Ovary (tissue), 7 donors: ENCODE measurements at regions not wholly inside any gene's neighbourhood (a gene's known extent, or its start where the extent isn't known, plus 50 kb on each side); places are given as distances from the start of the nearest gene placed in this dataset.
A peak's percentile ranks its signal among the peaks of the same experiment; 100 is the strongest.

Source experiments
- DNase-seq, 5 donors: peaks; one replicate each; pipeline ENCODE4 v3.0.0-alpha.2; 2019 to 2020
- H3K27ac ChIP-seq, 2 donors: fragments of 200-600 bp; one replicate each; pipeline versions ENCODE4 v1.5.1 to v1.8.0; 2019 to 2022
- H3K27me3 ChIP-seq: fragments of 200-600 bp; one replicate; pipeline ENCODE4 v1.8.0; 2022
- H3K36me3 ChIP-seq: fragments of 200-600 bp; sonication (generic); one replicate; pipeline ENCODE4 v1.5.1; 2019
- H3K4me1 ChIP-seq: one replicate; pipeline ENCODE4 v1.8.1; 2013; ENCODE audit warnings: mild to moderate bottlenecking, moderate library complexity; ENCODE audit not compliant: insufficient read depth
- H3K4me3 ChIP-seq: fragments of 200-600 bp; sonication (generic); one replicate; pipeline ENCODE4 v1.5.1; 2017
- H3K9me3 ChIP-seq, 2 donors: fragments of 200-600 bp in 1 of 2; sonication (generic) in 1 of 2; one replicate each; pipeline versions ENCODE4 v1.5.1 to v1.8.1; 2013 to 2019; ENCODE audit warnings: mild to moderate bottlenecking in 1 of 2, moderate library complexity in 1 of 2
- CTCF ChIP-seq, 3 donors: fragments of 450-650 bp in 2 of 3; fragments of 200-600 bp in 1 of 3; IDR thresholded peaks; one replicate each; pipeline versions ENCODE4 v1.5.1 to v1.8.0; 2016 to 2022; ENCODE audit warnings: antibody characterized with exemption in 3 of 3, mild to moderate bottlenecking in 1 of 3
- EP300 ChIP-seq: sonication (generic); formaldehyde crosslinking; IDR thresholded peaks from one replicate; pipeline ENCODE4 v1.6.1; 2017; ENCODE audit warnings: antibody characterized with exemption
- POLR2A ChIP-seq: fragments of 450-650 bp; IDR thresholded peaks from one replicate; pipeline ENCODE4 v1.6.1; 2017; ENCODE audit warnings: antibody characterized with exemption, mild to moderate bottlenecking, moderate library complexity
- WGBS, 3 donors: extraction: QIAGEN DNeasy Blood & Tissue Kit in 1 of 3; methylation state at CpG; one replicate each; pipeline versions ENCODE4 v1.1.5 to v1.1.7; 2013 to 2017; 5-methylcytosine and 5-hydroxymethylcytosine counted together
- intact Hi-C, 4 donors: fragments of 100-400 bp; cut with DNase I; formaldehyde crosslinking; loops; one replicate each; pipeline versions ENCODE4 v1.11.0 to v1.15.1; 2022 to 2023
- donor health status: DM: no; HTN: no; CAD: no; lungs with moderate emphysema.
- donor health status: DM: no; HTN: no; CAD: no.
- donor health status: Bipolar disorder and iron deficiency.
- donor health status: DM: no; HTN: no; CAD: no.
- donor health status: DM: yes; HTN: yes; CAD: no.

DNA sequence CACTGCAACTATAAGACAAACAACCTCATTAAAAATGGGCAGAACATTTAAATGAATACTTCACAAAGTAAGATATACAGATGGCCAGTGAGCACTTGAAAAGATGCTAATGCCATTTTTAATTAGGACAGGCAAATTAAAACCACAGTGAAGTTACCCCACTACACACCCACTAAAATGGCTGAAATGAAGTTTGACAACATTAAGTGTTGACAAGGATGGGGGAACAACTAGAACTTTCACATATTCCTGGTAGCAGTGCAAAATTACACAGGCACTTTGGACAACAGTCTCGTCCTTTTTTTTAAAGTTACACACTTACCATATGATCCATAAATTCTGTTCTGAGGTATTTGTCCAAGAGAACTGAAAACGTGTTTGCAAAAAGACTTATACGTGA is 278.9 kb upstream of the DIO3 start:
- TF ChIP-seq EP300 (no peak), CTCF (IDR thresholded peaks at IDR 0.05) (no peak), POLR2A (no peak)
- Histone ChIP-seq H3K27ac (no peak overlapping the region), H3K4me1 (peaks cover 3% of the 10 kb centered on the region), H3K9me3 (no peaks in the 10 kb centered on the region), H3K36me3 (no peaks in the 10 kb centered on the region), H3K4me3 (no peak overlapping the region), H3K27me3 (no peaks in the 10 kb centered on the region)
- 77 to 88% (median 88%) methylated on average over 3 of the region's 3 CpGs for WGBS, 3 donors
- intact Hi-C loops: no loop called here
- no peak for DNase-seq

DNA sequence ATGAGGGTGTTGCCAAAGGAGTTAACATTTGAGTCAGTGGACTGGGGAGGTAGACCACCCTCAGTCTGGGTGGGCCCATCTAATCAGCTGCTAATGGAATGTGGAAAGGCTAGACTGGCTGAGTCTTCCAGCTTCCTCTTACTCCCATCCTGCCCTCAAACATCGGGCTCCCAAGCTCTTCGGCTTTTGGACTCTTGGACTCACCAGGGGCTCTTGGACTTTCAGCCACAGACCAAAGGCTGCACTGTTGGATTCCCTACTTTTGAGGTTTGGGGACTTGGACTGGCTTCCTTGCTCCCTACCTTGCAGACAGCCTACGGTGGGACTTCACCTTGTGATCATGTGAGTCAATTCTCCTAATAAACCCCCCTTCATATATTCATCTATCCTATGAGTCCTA is 276.6 kb upstream of the DIO3 start:
- TF ChIP-seq EP300: no peak
- Histone ChIP-seq H3K27ac (no peak overlapping the region), H3K36me3 (no peaks in the 10 kb centered on the region), H3K4me3 (no peak overlapping the region), H3K9me3 (no peaks in the 10 kb centered on the region), H3K27me3 (no peaks in the 10 kb centered on the region), H3K4me1 (peaks cover 3% of the 10 kb centered on the region)
- WGBS, 3 donors: 78 to 94% (median 92%) methylated on average over 3 of the region's 3 CpGs
- intact Hi-C loops: loop anchor here in 1 of 4 donors (5.0 kb wide), 1 partner anchor 78 kb away; no protein-coding TSS in a partner anchor
- DNase-seq: no peak

DNA sequence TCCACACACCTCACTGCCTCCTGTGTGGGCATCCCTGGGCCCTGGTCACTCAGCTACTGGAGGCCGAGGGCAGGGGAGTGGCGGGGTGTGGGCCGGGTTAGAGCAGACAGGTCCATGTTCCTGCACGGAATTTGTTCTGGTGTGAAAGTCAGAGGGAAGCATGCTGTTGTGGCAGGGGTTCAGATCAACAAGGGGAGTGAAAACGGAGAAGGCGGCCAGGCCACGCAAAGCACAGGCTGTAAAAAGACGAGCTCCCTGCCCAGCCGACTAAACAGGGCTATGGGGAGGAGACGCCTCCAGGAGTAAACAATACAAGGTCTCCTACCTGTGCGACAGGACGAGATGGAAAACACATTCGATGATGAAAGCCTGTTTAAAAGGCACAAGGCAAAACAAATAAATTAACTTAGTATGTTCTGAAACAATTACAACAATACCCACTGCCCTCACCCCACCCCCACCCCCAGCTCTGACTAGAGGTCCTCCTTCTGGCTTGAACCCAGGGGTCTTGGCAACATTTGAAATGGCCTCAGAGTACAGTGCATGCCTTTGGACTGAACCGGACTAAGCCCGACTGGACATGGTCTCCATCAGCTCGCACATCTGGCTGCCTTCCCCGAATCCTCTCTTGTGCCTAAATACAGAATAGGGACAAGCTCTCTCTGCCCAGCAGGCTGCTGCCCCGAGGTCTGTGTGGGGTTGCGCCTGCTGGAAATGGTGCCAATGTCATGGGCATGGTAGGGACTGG is 274.9 kb upstream of the DIO3 start:
- Histone ChIP-seq H3K27ac (peak overlapping the region in 1 of 2 donors; percentile 19), H3K4me1 (peaks cover 3% of the 10 kb centered on the region), H3K27me3 (no peaks in the 10 kb centered on the region), H3K9me3 (no peaks in the 10 kb centered on the region), H3K36me3 (no peaks in the 10 kb centered on the region), H3K4me3 (no peak overlapping the region)
- peak; percentile 49 to 83 (median 62) for DNase-seq
- WGBS, 3 donors: 22 to 29% (median 23%) methylated on average over 19 of the region's 19 CpGs
- TF ChIP-seq CTCF (IDR thresholded peaks at IDR 0.05) (no peak), POLR2A (no peak), EP300 (no peak)
- intact Hi-C loops: loop anchor here in 1 of 4 donors (5.0 kb wide), 1 partner anchor 76 kb away; no protein-coding TSS in a partner anchor

GRCh38 chr14:101288436-101289229 is 272.7 kb upstream of the DIO3 start:
- Histone ChIP-seq H3K27me3 (no peaks in the 10 kb centered on the region), H3K9me3 (no peaks in the 10 kb centered on the region), H3K36me3 (no peaks in the 10 kb centered on the region), H3K27ac (no peak overlapping the region), H3K4me1 (peaks cover 3% of the 10 kb centered on the region), H3K4me3 (no peak overlapping the region)
- DNase-seq: peak in 4 of 5 donors; percentile 31 to 74 (median 58)
- TF ChIP-seq POLR2A: no peak
- TF ChIP-seq EP300: no peak
- TF ChIP-seq CTCF (IDR thresholded peaks at IDR 0.05): no peak
- WGBS, 3 donors: 47 to 60% (median 57%) methylated on average over 15 to 20 of the region's 20 CpGs
- intact Hi-C loops: loop anchor here in 1 of 4 donors (5.0 kb wide), 1 partner anchor 74 kb away; no protein-coding TSS in a partner anchor
